GM12874 (cell line): ENCODE measurements at regions not wholly inside any gene's neighbourhood (a gene's known extent, or its start where the extent isn't known, plus 50 kb on each side); places are given as distances from the start of the nearest gene placed in this dataset.

Source experiments
- TF ChIP-seq, protein P1 (sequence below): IDR thresholded peaks from 2 replicates; pipeline ENCODE4 v1.5.1; 2011; ENCODE audit warnings: low read depth, mild to moderate bottlenecking, control low read depth, low read length, moderate library complexity; ENCODE audit not compliant: insufficient read depth

DNA sequence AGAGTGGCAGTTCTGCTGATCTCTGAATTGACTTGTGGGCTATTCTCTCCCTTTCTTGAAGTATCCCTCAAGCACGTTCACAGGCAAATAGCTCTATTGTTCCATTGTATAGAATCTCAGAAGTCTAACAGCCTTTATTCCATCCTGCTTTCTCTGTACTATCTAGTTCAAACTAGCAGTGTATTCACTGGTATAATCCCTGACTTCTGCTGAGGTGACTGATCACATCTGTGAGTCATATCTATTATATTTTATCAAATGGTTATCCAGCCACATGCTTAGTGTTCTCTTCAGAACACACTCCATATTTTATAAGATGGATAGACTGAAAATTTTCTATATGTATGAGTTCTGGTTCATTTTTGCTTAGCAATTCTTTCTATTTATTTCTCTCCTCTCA, 866.1 kb downstream of the C12orf50 start:
- TF ChIP-seq, protein P1, sequence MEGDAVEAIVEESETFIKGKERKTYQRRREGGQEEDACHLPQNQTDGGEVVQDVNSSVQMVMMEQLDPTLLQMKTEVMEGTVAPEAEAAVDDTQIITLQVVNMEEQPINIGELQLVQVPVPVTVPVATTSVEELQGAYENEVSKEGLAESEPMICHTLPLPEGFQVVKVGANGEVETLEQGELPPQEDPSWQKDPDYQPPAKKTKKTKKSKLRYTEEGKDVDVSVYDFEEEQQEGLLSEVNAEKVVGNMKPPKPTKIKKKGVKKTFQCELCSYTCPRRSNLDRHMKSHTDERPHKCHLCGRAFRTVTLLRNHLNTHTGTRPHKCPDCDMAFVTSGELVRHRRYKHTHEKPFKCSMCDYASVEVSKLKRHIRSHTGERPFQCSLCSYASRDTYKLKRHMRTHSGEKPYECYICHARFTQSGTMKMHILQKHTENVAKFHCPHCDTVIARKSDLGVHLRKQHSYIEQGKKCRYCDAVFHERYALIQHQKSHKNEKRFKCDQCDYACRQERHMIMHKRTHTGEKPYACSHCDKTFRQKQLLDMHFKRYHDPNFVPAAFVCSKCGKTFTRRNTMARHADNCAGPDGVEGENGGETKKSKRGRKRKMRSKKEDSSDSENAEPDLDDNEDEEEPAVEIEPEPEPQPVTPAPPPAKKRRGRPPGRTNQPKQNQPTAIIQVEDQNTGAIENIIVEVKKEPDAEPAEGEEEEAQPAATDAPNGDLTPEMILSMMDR, result no peak

DNA sequence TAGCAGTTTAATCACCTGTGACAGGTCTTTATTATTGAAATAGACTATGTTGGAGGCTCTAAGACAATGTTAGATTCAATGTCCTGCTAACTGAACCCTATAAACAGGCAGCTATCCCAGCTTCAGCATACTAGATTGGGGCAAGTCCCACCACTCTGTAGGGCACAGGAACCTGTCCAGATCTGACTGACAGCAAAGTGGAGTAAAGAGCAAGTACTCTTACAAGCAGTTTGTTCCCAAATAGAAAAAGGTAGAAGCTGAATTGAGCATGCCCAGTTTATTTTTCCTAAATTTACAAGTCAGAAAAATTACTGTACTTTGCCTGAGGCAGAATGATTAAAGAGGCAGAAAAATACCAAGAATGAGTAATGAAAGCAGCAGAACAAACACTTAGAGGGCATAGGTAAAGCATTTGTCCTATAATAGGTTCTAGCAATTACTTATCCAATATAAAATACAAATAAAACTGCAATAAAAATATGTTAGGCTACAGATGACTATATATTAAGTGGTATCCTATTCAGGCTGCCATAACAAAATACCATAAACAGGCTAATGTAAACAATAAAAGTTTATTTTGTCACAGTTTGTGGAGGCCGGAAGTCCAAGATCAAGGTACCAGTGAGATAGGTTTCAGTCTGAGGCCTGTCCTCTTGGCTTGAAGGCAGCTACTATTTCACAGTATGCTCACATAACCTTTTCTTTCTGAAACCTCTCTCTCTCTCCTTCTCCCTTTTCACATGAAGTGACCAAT, 868.2 kb downstream of the C12orf50 start:
- TF ChIP-seq, protein P1, result no peak

DNA sequence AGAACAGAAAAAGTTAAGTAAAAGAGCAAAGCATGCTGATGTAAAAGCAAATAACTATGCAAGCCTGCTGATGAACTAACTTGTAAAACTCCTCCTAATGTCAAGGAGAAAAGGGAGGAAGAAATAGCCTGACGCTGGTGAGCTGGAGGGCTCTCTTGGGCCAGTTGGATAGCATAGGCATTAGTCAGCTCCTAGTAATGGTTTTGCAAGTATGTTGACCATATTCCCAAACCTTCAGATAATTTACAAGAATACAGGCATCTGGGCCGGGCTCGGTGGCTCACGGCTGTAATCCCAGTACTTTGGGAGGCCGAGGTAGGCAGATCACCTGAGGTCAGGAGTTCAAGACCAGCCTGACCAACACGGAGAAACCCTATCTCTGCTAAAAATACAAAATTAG, 871.4 kb downstream of the C12orf50 start:
- TF ChIP-seq, protein P1, result no peak

DNA sequence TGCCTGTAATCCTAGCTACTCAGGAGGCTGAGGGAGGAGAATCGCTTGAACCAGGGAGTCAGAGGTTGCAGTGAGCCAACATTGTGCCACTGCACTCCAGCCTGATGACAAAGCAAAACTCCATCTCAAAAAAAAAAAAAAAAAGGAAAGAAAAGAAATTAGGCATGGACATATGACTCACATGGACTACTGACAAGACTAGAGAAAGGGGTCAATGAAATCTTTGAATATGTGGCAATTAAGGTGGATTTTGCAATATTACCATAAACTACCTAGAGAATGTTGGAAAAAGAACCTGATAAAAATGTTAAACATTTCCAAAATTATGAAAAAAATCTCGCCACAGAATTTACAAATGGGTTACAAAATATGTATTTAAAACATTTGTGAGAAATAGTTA, 873.6 kb downstream of the C12orf50 start:
- TF ChIP-seq, protein P1, result no peak

DNA sequence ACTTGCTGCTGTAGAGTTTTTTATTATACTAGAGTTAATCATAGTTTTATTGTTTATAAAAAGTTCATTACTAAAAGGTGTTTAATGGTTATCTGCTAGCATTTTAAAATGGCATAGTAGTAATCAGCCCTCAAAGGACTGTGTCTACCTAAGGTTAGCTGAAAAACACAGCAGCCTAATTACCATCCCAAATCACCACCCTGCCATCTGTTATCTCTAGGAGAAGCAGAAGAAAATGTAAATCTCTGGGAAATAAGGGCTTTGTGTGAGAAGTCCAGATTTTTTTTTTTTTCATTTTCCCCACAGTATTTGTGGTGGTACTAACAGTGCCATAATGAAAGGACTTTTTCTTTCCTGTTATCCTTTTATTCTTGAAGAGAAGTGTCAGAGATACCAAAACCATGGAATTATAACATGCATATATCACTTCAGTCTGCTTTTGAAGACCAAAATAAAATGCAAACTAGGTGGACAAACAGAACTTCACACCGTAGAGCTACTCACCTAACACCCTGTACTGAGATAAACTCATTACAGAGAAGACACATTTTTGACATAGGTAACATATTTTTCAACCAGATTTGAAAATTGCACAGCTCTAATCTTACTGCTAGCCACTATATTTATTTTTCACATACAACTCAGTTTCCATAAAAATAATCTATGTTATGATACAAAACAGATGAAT, 876.2 kb downstream of the C12orf50 start:
- TF ChIP-seq, protein P1, result no peak

DNA sequence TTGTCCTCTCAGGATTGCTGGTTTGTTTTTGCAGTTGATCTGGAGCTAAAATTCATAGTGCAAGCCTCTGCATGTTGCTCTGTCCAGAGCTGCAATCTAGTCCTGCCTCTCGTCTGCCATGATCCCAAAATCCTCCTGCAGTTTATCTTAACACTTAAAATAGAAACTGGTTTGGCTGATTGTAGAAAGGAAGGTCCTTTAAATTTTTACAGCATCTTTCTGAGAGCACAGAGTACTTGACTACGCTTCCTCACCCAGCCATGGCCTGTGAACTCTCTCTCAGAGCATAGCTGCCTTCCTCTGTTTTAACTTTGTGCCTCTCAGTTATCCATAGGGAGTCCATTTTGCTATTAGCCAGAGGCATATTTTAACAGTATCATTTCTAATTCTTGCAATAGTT, 877.1 kb downstream of the C12orf50 start:
- TF ChIP-seq, protein P1, result no peak

DNA sequence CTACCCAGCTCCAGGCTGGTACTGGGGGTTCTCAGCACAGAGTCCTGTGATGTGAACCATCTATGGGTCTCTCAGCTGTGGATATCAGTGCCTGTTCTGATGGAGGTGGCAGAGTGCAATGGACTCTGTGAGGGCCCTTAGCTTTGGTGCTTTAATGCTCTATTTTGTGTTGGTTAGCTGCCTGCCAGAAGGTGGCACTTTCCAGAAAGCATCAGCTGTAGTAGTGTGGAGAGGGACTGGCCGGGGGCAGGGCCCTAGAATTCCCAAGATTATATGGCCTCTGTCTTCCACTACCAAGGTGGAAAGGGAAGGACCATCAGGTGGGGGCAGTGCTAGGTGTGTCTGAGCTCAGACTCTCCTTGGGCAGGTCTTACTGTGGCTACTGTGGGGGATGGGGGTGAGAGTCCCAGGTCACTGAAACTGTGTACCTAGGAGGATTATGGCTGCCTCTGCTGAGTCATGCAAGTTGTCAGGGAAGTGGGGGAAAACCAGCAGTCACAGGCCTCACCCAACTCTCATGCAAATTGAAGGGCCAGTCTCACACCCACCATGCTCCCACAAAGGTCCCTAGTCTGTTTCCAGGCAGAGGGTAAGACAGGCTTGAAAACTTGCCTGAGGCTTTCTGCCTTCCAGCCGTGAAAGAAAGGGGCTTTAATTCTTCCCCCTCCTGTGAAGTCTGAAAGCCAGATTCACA, 878.1 kb downstream of the C12orf50 start:
- TF ChIP-seq, protein P1, result no peak
